Stomach (tissue), 8 donors: ENCODE measurements at regions not wholly inside any gene's neighbourhood (a gene's known extent, or its start where the extent isn't known, plus 50 kb on each side); places are given as distances from the start of the nearest gene placed in this dataset.

Experiments used
- DNase-seq, 2 donors: peaks; one replicate each; pipeline versions ENCODE4 v3.0.0 to v3.0.0-alpha.2; 2013 to 2019
- H3K27ac ChIP-seq, 5 donors: fragments of 200-600 bp in 4 of 5; sonication (generic) in 4 of 5; one replicate each; pipeline ENCODE4 v1.5.1; 2013 to 2019; ENCODE audit warnings: mild to moderate bottlenecking in 1 of 5, moderate library complexity in 1 of 5
- H3K27me3 ChIP-seq, 3 donors: fragments of 200-600 bp; sonication (generic); one replicate each; pipeline ENCODE4 v1.5.1; 2017 to 2019; ENCODE audit warnings: mixed run types in 1 of 3
- H3K36me3 ChIP-seq, 4 donors: fragments of 200-600 bp; sonication (generic); 1 replicate in 3 of 4; 2 replicates in 1 of 4; pipeline ENCODE4 v1.5.1; 2016 to 2019
- H3K4me1 ChIP-seq, 4 donors: fragments of 200-600 bp; sonication (generic); one replicate each; pipeline ENCODE4 v1.5.1; 2016 to 2019
- H3K4me3 ChIP-seq, 4 donors: fragments of 200-600 bp; sonication (generic) in 3 of 4; one replicate each; pipeline ENCODE4 v1.5.1; 2016 to 2019; ENCODE audit warnings: mild to moderate bottlenecking in 1 of 4
- H3K9me3 ChIP-seq, 4 donors: fragments of 200-600 bp; sonication (generic); one replicate each; pipeline ENCODE4 v1.5.1; 2016 to 2019
- EP300 ChIP-seq: sonication (generic); formaldehyde crosslinking; IDR thresholded peaks from one replicate; pipeline ENCODE4 v1.6.1; 2017; ENCODE audit warnings: antibody characterized with exemption
- POLR2A ChIP-seq, 4 donors: fragments of 450-650 bp; IDR thresholded peaks; one replicate each; pipeline ENCODE4 v1.6.1; 2016; ENCODE audit warnings: antibody characterized with exemption in 4 of 4, control low read depth in 2 of 4, mild to moderate bottlenecking in 1 of 4, moderate library complexity in 1 of 4
- POLR2AphosphoS5 ChIP-seq, 3 donors: sonication (generic); formaldehyde crosslinking; IDR thresholded peaks; one replicate each; pipeline ENCODE4 v1.6.1; 2016; ENCODE audit warnings: antibody characterized with exemption in 3 of 3
- WGBS, 5 donors: extraction: QIAGEN DNeasy Blood & Tissue Kit in 3 of 5; methylation state at CpG; one replicate each; pipeline versions ENCODE4 v1.1.5 to v1.1.7; 2013 to 2018; 5-methylcytosine and 5-hydroxymethylcytosine counted together
- intact Hi-C: fragments of 100-400 bp; cut with DNase I; formaldehyde crosslinking; loops from one replicate; pipeline ENCODE4 v1.15.1; 2023; ENCODE audit warnings: low total_unique reads
- TF ChIP-seq, protein P1 (sequence below), 7 experiments: fragments of 450-650 bp in 4 of 7; fragments of 200-600 bp in 3 of 7; sonication (generic) in 3 of 7; IDR thresholded peaks; one replicate each; pipeline ENCODE4 v1.5.1; 2016 to 2019; ENCODE audit warnings: antibody characterized with exemption in 7 of 7, control low read depth in 2 of 7, mild to moderate bottlenecking in 1 of 7
- donor health status: healthy with polysubstance abuse.
- donor health status: Bipolar disorder and iron deficiency.
- donor health status: healthy.

DNA sequence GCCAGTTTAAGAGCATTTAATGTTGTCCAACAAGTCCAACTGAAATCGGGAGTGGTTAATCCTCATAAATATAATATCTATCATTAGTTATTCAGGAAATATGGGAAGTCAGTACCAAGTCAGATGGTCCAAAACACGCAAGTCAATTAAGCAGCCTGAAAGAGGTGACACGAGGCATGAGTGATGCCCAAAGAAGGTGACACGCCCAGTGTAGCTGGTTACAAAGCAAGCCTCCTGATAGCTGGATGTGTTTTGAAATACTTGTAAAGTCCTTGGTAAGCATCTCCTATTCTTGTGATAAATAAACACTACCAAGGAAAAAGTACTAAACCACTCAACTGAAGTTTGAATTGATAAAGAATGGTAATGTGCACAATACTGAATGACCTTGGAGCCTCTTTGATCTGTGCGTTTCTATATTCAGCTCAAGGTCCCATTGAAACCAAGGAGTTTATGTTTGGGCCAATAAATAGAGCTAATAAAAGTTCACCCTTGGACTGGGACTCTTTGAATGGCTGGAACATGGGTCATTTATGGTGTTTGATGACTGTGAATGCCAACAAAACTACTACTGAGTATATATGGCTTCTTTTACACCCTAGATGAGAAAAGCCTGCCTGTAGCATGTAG is 93.2 kb upstream of the KLF3 start:
- peaks cover under 1 to 23% (median 5%) of the 10 kb centered on the region in 4 donors for H3K4me1 ChIP-seq
- no peak overlapping the region for H3K27ac ChIP-seq
- TF ChIP-seq, protein P1, sequence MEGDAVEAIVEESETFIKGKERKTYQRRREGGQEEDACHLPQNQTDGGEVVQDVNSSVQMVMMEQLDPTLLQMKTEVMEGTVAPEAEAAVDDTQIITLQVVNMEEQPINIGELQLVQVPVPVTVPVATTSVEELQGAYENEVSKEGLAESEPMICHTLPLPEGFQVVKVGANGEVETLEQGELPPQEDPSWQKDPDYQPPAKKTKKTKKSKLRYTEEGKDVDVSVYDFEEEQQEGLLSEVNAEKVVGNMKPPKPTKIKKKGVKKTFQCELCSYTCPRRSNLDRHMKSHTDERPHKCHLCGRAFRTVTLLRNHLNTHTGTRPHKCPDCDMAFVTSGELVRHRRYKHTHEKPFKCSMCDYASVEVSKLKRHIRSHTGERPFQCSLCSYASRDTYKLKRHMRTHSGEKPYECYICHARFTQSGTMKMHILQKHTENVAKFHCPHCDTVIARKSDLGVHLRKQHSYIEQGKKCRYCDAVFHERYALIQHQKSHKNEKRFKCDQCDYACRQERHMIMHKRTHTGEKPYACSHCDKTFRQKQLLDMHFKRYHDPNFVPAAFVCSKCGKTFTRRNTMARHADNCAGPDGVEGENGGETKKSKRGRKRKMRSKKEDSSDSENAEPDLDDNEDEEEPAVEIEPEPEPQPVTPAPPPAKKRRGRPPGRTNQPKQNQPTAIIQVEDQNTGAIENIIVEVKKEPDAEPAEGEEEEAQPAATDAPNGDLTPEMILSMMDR (IDR thresholded peaks at IDR 0.05), result no peak
- TF ChIP-seq POLR2AphosphoS5 (IDR thresholded peaks at IDR 0.05), result no peak
- intact Hi-C loops, result no loop called here
- WGBS, 5 donors, result 81 to 89% (median 87%) methylated on average over 5 of the region's 5 CpGs
- H3K9me3 ChIP-seq, result no peaks in the 10 kb centered on the region
- peak in 1 of 2 donors; percentile 41 for DNase-seq
- H3K4me3 ChIP-seq, result no peak overlapping the region
- H3K27me3 ChIP-seq, result no peaks in the 10 kb centered on the region
- H3K36me3 ChIP-seq, result no peaks in the 10 kb centered on the region

DNA sequence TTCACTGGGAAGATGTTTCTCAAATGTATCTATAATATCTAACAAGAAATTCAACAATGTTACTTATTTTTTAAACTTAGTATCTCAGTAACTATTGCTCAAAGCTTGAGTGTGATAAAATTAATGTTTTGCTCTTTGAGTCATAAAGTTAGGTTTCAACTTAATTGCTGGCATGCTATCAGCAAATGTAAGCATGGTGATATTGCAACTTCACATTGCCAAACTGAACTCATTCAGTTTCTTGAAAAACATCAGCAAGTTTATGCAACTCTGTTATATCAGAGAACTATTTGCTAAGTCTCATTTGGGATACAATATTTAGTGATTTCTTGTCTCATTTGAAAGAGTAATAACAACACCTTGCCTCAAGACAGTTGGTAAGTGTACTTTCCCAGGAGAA is 91.2 kb upstream of the KLF3 start:
- no peaks in the 10 kb centered on the region for H3K27me3 ChIP-seq
- no peaks in the 10 kb centered on the region for H3K36me3 ChIP-seq
- TF ChIP-seq, protein P1 (IDR thresholded peaks at IDR 0.05), result no peak
- no peak for TF ChIP-seq POLR2A (IDR thresholded peaks at IDR 0.05)
- TF ChIP-seq POLR2AphosphoS5 (IDR thresholded peaks at IDR 0.05), result no peak
- no peak for TF ChIP-seq EP300
- H3K4me1 ChIP-seq, result peaks cover 0 to 11% (median 0%) of the 10 kb centered on the region in 4 donors
- DNase-seq, result no peak
- H3K27ac ChIP-seq, result no peak overlapping the region
- no peak overlapping the region for H3K4me3 ChIP-seq
- H3K9me3 ChIP-seq, result no peaks in the 10 kb centered on the region
- intact Hi-C loops, result no loop called here

DNA sequence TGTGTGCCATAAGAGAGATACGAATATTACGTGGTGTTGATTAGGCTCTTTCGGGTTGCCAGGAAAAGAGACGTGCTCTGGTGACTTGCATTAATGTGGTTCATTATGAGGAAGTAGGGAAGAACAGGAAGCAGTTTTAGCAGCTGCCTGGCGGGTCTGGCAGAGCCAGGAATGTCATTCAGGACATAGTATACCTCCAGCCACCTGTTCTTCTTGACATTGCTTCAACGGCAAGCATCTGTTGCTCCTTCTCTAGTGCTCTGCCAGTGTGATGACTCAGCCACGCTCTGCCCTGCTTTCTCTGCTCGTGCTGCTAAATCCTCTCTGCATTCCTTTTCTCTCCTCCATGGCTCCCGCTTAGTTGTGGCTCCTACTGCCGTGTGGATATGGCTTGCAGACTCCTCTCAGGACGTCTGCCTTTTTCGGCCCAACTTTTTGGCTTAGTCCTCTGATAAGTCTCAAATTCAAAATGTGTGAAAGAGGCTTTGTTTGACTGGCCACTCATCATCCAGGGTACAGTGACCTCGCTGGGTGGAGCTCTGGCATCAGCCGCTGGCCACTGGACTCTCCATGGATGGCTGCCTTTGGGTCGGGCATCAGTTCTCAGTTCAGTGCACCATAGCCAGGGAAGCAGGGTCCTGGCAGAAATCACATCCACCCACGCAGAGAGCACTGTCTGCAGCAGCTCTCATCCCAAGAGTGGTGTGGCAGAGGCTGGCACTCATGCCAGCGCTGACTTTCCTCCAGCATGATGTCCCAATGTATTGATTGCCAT is 89.3 kb upstream of the KLF3 start:
- intact Hi-C loops, result no loop called here
- H3K27ac ChIP-seq, result no peak overlapping the region
- peak in 1 of 2 donors; percentile 23 for DNase-seq

DNA sequence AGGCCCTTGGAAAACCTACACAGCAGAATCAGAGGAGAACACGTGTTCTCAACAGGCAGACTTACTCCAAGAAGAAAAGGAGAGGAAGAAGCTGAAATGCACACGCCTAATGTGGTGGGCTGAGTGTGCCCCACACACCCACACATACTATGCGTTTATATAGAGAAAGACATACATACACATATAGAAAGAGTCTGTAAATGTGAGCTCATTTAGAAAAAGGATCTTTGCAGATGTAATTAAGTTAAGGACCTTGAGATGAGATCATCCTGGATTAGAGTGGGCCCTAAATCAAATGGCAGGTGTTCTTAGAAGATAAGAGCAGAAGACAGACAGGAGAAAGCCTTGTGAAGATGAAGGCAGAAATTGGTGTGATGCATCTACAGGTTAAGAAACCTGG is 87.2 kb upstream of the KLF3 start:
- intact Hi-C loops, result no loop called here
- Histone ChIP-seq H3K4me3 (no peak overlapping the region), H3K27me3 (no peaks in the 10 kb centered on the region), H3K9me3 (no peaks in the 10 kb centered on the region), H3K27ac (no peak overlapping the region), H3K36me3 (no peaks in the 10 kb centered on the region), H3K4me1 (peaks cover 0 to 15% (median 0%) of the 10 kb centered on the region in 4 donors)
- 86 to 93% (median 91%) methylated on average over 3 of the region's 3 CpGs for WGBS, 5 donors
- no peak for TF ChIP-seq POLR2AphosphoS5 (IDR thresholded peaks at IDR 0.05)
- no peak for TF ChIP-seq POLR2A (IDR thresholded peaks at IDR 0.05)
- no peak for TF ChIP-seq EP300
- TF ChIP-seq, protein P1 (IDR thresholded peaks at IDR 0.05), result no peak
- no peak for DNase-seq

More for the DNA sequence above, 89.3 kb upstream of the KLF3 start:
- Histone ChIP-seq H3K9me3 (no peaks in the 10 kb centered on the region), H3K36me3 (no peaks in the 10 kb centered on the region), H3K4me1 (peaks cover 0 to 11% (median 0%) of the 10 kb centered on the region in 4 donors), H3K27me3 (no peaks in the 10 kb centered on the region), H3K4me3 (no peak overlapping the region)
- no peak for TF ChIP-seq POLR2AphosphoS5 (IDR thresholded peaks at IDR 0.05)
- TF ChIP-seq, protein P1 (IDR thresholded peaks at IDR 0.05), result no peak
- 68 to 76% (median 74%) methylated on average over 17 of the region's 17 CpGs for WGBS, 5 donors
